ENCODE measurements at regions not wholly inside any gene's neighbourhood (a gene's known extent, or its start where the extent isn't known, plus 50 kb on each side); places are given as distances from the start of the nearest gene placed in this dataset.

GRCh38 chr9:117547904-117548303 lies 133.0 kb upstream of the ASTN2 start:
- no peak for DNase-seq

GRCh38 chr9:117546894-117547678 lies 132.2 kb upstream of the ASTN2 start:
- peak; percentile 49 for DNase-seq

- DNase-seq, result no peak
These were observed 131.0 kb upstream of the ASTN2 start for GRCh38 chr9:117545846-117546245.

- no peak for DNase-seq
These were observed 128.2 kb upstream of the ASTN2 start for GRCh38 chr9:117543089-117543488.

GRCh38 chr9:117542021-117542420 lies 127.2 kb upstream of the ASTN2 start:
- DNase-seq, result no peak

GRCh38 chr9:117541181-117541580 lies 126.3 kb upstream of the ASTN2 start:
- DNase-seq, result no peak

- no peak for DNase-seq
These were observed 121.1 kb upstream of the ASTN2 start for GRCh38 chr9:117535973-117536372.

GRCh38 chr9:117535434-117535833 lies 120.6 kb upstream of the ASTN2 start:
- DNase-seq, result no peak

- no peak for DNase-seq
These were observed 113.4 kb upstream of the ASTN2 start for GRCh38 chr9:117528225-117528624.

- peak; percentile 47 for DNase-seq
These were observed 111.8 kb upstream of the ASTN2 start for GRCh38 chr9:117526674-117527073.

- DNase-seq, result peak; percentile 64
These were observed 108.8 kb upstream of the ASTN2 start for GRCh38 chr9:117523531-117524153.

- DNase-seq, result no peak
These were observed 106.4 kb upstream of the ASTN2 start for GRCh38 chr9:117521293-117521692.

GRCh38 chr9:117516676-117517632 lies 102.1 kb upstream of the ASTN2 start:
- no peak for DNase-seq

- DNase-seq, result no peak
These were observed 97.1 kb upstream of the ASTN2 start for GRCh38 chr9:117511852-117512481.

- no peak for DNase-seq
These were observed 81.5 kb upstream of the ASTN2 start for GRCh38 chr9:117496307-117496706.

GRCh38 chr9:117494401-117495090 lies 79.7 kb upstream of the ASTN2 start:
- DNase-seq, result peak; percentile 73

GRCh38 chr9:117492476-117492875 lies 77.6 kb upstream of the ASTN2 start:
- no peak for DNase-seq

- no peak for DNase-seq
These were observed 76.6 kb upstream of the ASTN2 start for GRCh38 chr9:117491491-117491890.

- DNase-seq, result no peak
These were observed 75.3 kb upstream of the ASTN2 start for GRCh38 chr9:117490199-117490598.

- DNase-seq, result no peak
These were observed 73.8 kb upstream of the ASTN2 start for GRCh38 chr9:117488659-117489058.

- peak; percentile 97 for DNase-seq
These were observed 72.8 kb upstream of the ASTN2 start for GRCh38 chr9:117487555-117488175.

- no peak for DNase-seq
These were observed 71.6 kb upstream of the ASTN2 start for GRCh38 chr9:117486426-117486825.

Data from NCI-H748 treated with DMSO at 0.1 percent for 48 hours (cell line).